Hepatic stellate cell (primary cell): ENCODE measurements at regions not wholly inside any gene's neighbourhood (a gene's known extent, or its start where the extent isn't known, plus 50 kb on each side); places are given as distances from the start of the nearest gene placed in this dataset.

Source experiments
- DNase-seq: peaks from one replicate; pipeline ENCODE4 v3.0.0; 2011; ENCODE audit warnings: low spot score

GRCh38 chr13:65881561-65882155, 1348.5 kb downstream of the PCDH9 start:
- no peak for DNase-seq

GRCh38 chr13:65875031-65875430, 1355.1 kb downstream of the PCDH9 start:
- no peak for DNase-seq

GRCh38 chr13:65872448-65872847, 1357.7 kb downstream of the PCDH9 start:
- DNase-seq, result no peak

GRCh38 chr13:65868884-65869283, 1361.3 kb downstream of the PCDH9 start:
- DNase-seq, result no peak

- no peak for DNase-seq
Measured at GRCh38 chr13:65868099-65868498, 1362.0 kb downstream of the PCDH9 start.

GRCh38 chr13:65866138-65866537, 1364.0 kb downstream of the PCDH9 start:
- DNase-seq, result no peak

- no peak for DNase-seq
Measured at GRCh38 chr13:65865206-65865605, 1364.9 kb downstream of the PCDH9 start.

GRCh38 chr13:65864039-65864438, 1366.1 kb downstream of the PCDH9 start:
- no peak for DNase-seq

- DNase-seq, result no peak
Measured at GRCh38 chr13:65860306-65860705, 1369.8 kb downstream of the PCDH9 start.

GRCh38 chr13:65857942-65858565, 1372.1 kb downstream of the PCDH9 start:
- DNase-seq, result no peak

- peak; percentile 17 for DNase-seq
Measured at GRCh38 chr13:65856431-65856830, 1373.7 kb downstream of the PCDH9 start.

- DNase-seq, result no peak
Measured at GRCh38 chr13:65855242-65855805, 1374.8 kb downstream of the PCDH9 start.

- no peak for DNase-seq
Measured at GRCh38 chr13:65854431-65854830, 1375.7 kb downstream of the PCDH9 start.

GRCh38 chr13:65844266-65844841, 1385.8 kb downstream of the PCDH9 start:
- DNase-seq, result no peak

GRCh38 chr13:65843314-65843731, 1386.8 kb downstream of the PCDH9 start:
- no peak for DNase-seq

- DNase-seq, result no peak
Measured at GRCh38 chr13:65841156-65841555, 1389.0 kb downstream of the PCDH9 start.

- DNase-seq, result no peak
Measured at GRCh38 chr13:65836066-65836465, 1394.1 kb downstream of the PCDH9 start.

- no peak for DNase-seq
Measured at GRCh38 chr13:65834897-65835296, 1395.2 kb downstream of the PCDH9 start.

GRCh38 chr13:65830411-65831205, 1399.5 kb downstream of the PCDH9 start:
- DNase-seq, result no peak

- DNase-seq, result no peak
Measured at GRCh38 chr13:65829241-65830008, 1400.7 kb downstream of the PCDH9 start.

- DNase-seq, result no peak
Measured at GRCh38 chr13:65826657-65827056, 1403.5 kb downstream of the PCDH9 start.

- DNase-seq, result no peak
Measured at GRCh38 chr13:65825039-65825438, 1405.1 kb downstream of the PCDH9 start.
